Right forelimb (tissue), 1 donor: ENCODE measurements at regions not wholly inside any gene's neighbourhood (a gene's known extent, or its start where the extent isn't known, plus 50 kb on each side); places are given as distances from the start of the nearest gene placed in this dataset.

ENCODE experiments used
- DNase-seq: peaks from one replicate; pipeline ENCODE4 v3.0.0-alpha.2; 2018

DNA sequence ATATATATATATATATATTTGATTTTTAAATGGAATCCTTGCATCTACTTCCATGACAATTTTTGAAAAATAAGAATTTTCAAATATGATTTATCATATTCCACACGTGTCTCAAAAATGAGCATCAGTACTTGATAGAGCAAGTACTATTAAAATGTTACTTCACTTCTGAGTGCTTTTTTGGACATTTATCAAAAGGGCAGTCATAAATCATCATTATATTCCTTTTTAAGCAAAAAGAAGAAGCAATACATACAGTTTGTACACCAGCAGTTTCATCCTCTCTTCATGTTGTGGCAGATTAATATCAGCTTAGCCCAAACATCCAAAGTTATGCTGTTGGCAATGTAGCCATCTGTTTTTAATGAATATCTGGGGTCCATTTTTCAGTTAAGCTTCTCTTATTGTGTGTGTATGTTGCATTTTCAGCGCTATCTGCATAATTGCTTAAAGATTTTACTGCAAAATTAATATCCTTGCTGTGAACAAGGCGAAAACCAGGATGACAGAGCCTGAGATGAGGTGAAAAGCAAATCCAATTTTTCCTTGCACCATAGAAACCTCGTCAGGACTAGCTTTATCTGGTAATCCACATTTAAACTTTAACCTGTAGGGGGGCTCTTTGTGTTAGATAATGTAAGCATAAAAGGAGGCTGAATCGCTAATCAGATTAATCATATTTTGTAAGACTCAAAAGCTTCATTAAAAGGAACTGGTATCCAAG is 604.9 kb upstream of the AGTR1 start:
- DNase-seq = no peak

DNA sequence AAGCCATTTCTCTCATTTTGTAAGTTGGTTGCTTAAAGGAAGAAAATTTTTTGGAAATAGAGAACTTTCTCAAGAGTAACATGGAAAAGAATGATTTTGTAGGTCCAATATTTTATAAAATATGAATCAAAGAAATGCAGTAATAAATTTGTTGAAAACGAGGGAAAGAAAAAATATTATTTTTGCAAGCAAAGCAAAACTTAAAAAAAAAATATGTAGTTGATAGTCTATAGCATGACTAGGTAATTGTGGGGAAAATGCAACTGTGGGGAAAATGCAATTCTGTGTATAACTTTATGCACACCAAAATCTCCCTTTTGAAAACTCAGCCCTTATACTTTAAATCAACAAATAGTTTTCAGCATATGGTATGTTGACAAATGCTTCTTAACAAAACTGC is 604.0 kb upstream of the AGTR1 start:
- DNase-seq = no peak

DNA sequence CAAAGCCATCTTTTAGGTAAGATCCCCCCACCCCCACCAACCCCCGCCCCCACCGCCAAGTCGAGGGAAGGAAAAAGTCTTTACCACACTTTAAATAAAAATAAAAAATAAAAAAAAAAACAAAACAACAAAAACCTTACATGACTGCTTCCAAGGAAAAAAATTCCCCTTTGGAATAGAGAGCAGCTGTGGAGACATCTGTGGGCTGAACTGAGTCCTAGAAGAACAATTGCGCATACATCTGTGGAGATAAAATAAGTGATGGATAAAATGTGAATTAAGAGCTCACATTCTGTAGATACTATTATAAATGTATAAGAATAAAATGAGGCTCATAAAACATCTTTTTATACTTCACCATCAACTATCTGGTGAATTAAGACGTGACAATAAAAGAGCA is 601.7 kb upstream of the AGTR1 start:
- DNase-seq = no peak

DNA sequence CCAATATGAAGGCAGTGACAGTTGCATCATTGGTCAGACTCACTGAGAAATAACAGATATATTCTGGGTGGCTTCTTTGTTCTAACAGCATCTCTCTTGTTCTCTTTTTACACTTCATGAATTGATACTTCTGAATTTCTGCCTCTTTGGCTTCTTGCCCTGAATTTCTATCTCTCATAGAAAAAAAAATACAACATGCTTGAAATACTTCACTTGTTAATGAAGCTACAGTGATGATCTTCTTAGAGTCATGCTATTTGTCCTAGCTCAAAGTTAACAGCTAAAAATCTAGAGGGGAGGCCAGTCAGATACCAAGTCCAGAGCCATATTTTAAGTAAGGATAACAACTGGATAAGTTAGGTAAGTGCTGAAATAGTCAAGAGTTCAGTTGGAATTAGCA is 597.2 kb upstream of the AGTR1 start:
- no peak for DNase-seq

DNA sequence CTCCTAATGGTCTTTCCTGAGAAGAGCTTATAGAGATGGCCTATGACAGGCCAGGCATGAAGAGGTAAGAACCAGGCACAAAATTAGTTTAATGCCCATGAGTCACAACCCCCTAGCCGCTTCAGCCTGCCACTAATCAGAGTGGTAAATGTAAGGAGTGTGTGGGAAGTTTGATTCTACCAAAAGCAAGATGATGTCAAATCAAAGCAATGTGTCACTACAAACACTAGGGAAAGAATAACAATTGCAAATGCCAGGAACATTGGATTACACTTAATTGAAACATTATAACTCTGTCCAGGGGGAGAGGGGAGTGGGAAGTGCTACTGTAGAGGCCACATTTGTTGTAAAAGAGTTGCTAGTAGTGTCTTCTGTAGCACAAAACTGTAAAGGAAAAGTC is 596.6 kb upstream of the AGTR1 start:
- no peak for DNase-seq

DNA sequence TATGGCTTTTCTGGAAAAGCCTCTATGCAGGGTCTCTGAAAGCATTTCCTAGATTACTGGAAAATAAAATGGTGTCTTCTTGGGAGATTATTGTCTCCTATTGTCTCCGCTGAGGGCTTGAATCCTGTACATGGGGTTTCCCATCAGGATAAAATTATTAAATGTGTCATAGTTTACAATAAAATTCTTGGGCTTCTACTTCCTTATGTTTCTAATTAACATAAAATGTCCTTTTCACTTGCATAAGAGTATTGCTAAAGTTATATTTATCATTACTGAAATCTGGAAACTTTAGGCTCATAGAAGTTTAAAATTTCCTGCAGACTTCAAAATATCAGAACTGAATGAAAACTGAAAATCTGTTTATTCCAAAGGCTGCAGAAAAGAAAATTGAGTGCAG is 595.5 kb upstream of the AGTR1 start:
- DNase-seq = no peak

DNA sequence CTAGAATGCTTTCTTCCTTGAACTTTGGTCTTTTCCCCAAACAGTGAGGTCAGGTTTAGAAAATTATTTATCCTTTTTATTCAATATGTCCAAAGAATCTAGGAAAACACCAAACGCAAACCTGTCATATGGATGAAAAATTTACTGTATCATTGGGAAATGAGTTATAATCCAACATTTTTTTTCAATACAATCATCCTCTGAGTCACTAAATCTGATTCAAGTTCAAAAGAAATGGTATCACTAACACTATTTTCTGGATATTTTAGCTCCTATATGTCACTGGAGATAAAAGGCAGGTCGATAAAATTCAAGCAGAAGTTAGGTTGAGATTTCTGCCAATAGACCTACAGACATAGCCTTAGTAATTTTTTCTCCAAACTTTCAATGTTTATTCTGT is 591.6 kb upstream of the AGTR1 start:
- no peak for DNase-seq

DNA sequence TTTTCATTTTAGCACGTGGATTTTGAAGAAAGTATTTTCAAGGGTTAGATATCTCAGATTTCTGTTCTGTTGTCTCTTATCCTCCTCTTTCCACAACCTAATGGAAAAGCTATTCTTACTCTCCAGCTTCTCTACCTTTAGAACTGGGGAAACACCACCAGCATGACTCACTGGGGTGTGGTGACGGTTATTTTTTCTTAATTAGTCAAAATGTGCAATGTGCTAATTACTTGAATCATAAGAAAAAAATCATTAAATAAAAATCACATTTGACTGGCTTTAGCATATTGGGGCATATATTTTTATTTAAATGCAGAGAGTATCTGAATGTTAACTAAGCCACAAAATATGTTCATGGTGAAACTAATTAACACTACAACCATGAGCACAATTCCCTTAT is 570.7 kb upstream of the AGTR1 start:
- DNase-seq = no peak

DNA sequence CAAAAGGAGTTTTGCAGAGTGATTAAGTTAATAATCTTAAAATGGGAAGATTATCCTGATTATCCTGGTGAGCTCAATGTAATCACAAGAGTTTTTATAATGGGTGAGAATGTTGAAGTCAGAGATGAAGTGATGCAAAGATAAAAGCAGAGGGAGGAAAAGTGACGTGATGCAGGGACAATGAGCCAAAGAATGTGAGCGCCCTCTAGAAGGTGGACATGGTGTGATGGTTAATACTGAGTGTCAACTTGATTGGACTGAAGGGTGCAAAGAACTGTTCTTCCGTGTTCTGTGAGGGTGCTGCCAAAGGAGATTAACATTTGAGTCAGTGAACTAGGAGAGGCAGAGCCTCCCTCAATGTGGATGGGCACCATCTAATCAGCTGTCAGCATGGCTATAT is 569.6 kb upstream of the AGTR1 start:
- DNase-seq = no peak

DNA sequence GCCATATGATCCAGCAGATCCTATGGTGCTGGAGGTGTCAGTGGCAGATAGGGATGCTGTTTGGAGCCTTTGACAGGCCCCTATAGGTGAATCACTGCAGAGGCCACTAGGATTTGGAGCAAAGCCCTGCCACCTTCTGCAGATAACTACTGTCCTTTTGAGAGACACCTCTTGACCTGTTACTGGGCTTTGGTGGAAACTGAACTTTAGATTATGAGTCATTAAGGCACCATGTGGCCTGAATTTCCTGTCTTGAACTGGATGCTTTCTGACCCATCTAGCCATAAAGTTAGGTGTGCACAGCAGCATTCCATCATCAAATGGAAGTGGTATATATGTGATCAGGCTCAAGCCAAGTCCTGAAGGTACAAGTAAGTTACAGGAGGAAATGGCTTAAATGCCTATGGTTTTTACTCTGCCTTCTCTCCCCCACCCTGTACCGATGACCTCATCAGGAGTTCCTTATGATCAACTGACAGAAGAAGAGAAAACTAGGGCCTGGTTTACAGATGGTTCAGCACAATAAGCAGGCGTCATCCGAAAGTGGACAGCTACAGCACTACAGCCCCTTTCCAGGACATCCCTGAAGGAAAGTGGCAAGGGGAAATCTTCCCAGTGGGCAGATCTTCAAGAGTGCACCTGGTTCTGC is 565.6 kb upstream of the AGTR1 start:
- DNase-seq = no peak

DNA sequence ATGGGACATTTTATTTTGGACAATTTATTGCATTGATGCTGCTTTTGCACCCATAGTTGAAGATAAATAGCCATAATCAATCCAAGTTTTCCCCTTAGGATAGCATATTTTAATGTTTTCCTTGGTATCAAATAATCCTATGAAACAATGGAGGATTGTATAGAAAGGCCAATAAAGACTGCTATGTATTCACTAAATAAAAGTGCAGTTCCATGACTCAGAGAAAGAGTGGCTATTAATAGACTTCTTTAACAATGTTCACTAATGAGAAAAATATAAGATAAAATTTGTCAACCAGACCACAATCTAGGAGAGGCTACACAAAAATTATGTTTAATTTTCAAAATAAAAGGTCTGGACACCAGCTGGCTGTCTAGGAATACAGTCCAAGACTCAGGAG is 560.9 kb upstream of the AGTR1 start:
- DNase-seq = no peak

DNA sequence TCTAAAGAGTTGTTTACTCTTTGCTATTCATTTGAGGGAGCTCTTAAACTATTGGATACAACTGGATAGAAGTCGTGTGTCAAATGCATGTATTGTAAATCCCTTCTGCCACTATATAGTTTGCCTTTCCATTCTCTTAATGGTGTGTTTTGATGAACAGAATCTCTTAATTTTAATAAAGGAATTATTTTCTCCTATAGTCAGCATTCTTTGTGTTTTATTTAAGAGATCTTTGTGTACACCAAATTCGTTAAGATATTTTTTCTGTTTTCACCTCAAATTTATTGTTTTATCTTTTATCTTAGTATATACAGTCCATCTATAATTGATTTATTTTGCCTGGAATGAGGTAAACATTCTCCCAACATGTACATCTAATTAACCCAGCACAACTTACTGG is 551.5 kb upstream of the AGTR1 start:
- no peak for DNase-seq

DNA sequence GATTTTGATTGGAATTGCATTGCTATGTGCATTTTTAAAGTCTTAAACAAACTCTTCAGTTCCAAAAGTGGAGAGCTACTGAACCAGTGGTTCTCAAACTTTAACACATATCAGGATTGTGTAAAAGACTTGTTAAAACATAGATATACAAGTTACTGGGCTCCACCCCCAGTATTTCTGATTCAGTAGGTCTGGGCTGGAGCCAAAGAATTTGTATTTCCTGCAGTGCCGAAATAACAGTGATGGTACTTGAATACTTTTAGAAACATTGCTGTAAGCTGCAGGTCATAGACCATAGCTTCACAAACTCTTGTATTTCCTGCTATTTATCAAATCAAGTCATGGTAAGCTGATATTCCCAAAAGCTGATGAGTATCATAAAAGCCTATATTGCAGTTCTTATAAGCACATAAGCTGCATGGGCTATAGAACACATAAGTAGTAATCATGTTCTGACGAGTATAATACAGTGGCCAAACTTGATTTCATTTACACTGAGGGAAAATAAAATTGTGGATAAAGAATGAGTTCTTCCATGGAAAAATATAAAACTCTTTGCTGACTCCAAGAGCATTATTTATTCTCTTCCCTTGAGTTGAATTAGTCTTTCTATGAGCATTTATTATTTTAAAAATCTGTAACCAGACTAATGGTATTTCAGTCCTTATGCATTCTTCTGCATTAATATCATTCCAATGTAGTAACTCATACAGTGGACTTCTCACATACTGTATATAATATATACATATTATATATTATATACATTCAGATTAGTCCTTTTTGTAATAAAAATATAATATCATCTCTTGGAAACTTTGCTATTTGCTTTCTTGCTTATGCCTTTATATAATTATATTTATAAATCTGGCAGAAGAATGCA is 550.5 kb upstream of the AGTR1 start:
- no peak for DNase-seq

DNA sequence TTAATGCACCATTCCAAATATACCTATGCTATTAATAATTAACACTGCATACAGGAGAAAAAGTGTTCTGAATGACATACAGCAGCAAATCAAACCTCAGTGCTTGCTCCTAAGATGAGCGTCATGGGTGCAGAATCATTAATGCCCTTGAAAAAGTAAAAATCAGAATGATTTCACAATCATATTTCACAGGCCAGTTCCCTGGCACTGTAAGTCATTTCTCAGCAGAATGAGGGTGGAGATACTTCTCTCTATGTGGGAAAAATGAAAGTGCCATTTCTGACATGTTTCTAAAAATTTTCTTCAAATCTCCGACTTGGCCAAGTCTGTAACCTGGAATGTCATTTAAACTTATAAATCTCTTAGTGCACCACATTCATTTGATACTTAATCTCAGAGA is 549.8 kb upstream of the AGTR1 start:
- DNase-seq = no peak

DNA sequence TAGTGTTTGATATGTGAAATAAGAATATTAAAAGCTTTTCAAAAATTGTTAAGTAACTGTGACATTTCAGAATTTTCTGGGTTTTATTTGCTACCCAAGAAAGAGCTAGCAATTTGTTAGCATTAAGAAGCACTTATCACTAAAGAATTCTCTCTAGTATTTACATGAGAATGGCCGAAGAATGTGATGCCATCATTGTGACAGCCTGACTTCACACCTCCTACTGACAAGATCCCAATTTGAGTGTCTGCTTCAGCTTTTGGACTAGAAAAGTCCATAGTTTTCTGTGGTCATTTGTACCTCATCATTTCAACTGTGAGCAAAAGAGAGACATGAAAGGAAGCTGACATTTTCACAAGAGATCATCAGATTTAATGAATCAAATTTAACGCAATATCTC is 548.1 kb upstream of the AGTR1 start:
- no peak for DNase-seq

DNA sequence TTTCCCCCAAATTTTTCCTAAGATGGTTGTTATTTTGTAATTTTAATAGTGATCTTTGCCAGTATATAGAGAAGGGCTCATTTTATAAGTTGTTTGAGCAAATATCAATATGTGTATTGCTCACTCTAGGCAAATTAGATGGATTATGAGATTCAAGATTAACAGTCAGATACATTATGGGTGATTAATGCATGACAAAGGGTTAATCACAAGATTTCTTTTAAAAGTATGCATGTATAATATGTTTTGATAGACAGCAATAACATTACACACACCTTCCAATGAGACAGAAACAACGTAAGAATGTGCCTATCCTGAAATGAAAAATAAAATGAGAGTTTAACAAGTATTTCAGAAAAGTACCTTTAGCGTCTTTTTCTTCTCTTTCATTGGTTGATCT is 547.6 kb upstream of the AGTR1 start:
- DNase-seq = no peak

DNA sequence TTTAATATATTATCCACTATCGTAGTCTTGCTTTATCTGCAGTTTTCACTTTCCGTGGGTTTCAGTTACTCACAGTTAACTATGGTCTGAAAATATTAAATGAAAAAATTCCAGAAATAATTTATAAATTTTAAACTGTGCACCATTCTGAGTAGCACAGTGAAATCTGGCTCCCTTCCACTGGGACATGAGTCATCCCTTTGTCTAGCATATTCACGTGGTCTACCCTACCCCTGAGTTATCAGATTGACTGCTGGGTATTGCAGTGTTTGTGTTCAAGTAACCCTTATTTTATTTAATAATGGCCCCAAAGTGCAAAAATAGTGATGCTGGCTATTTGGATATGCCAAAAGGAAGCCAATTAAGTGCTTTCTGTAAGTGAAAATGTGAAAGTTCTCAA is 539.5 kb upstream of the AGTR1 start:
- no peak for DNase-seq

DNA sequence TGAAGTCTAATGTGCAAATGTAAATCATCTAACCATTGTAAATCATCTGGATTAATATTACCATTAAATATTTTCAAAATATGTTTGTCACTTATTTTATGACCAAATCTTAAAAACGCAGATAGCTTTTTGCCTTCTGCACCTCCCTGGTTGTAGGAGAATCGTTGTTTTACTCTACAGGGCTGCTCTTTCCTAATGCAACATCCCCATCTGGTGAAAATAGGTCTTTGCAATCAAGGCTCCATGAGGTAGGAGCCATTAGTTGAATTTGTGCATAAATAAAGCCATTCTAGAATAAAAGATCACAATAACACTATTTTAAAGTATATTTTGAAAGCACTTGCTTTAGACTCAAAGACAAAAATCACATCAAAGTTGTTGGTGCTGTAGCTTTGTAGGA is 535.6 kb upstream of the AGTR1 start:
- DNase-seq = no peak

DNA sequence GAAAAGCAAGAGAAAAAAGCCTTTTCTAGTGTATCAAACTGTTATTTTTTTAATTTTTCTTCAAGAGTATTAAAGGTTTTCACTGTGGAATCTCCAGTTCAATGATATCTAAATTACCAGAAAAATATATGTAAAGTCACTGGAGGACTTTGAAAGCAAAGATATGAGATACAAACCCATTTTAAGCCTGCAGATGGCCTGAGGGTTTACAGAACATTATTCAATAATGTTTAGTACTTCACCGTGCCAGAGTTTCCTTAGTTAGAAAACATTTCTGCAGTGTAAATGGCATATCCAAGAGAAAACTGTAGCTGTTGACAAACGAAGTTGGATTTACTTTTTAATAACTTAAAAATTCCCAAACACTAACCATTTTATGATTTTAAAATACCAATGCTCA is 529.4 kb upstream of the AGTR1 start:
- DNase-seq = no peak

DNA sequence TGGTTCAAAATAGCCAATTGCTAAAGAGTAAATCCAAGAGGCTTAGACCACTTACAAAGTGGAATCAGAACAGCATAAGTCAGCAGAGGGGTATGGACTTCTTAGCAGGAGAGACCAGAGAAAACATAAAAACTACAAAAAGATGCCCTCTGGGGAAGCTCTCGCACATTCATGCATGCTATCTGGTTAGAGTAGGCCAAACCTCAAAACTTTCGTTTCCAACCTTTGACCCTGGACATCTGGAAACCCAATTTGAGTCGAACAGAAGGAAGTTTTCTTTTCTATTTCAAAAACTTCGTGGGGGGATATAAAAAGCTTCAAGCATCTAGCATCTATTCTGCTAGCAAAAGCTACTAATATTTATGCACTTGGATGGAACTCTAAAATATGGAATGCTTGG is 523.9 kb upstream of the AGTR1 start:
- no peak for DNase-seq

DNA sequence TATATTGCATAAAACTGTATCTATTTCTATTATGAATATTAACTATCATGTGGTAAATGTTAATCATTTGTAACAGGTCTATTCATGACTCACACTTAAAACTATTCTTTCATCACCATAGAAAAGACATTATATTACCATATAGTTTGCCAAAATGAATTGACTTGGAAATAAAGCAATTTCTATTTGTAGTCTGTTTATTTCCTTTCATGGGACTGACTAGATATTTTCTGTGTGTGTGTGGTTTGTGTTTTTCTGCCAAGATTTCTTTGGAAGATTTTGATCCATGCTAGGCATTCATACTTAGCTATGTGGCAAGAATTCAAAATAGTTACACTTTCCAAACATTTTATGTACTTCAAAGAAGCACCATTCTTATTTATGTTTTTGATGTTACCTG is 522.5 kb upstream of the AGTR1 start:
- no peak for DNase-seq

DNA sequence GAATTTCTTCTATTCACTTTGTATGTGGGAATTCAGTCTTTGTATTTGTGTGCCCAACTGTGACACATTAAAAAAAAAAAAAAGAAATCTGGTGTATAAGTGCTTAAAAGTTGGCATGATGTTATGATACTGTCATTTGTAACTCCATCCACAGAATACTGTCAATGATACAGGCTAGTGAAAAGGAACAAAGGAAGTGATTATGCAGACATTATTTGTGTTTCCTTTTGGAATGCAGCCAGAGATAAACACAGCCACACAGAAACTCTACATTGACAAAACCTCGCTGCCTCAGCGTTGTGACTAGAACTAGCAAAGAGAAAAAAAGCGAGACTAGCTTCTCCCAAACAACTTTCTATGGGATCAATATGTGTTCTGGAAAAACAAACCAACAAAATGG is 519.2 kb upstream of the AGTR1 start:
- no peak for DNase-seq

DNA sequence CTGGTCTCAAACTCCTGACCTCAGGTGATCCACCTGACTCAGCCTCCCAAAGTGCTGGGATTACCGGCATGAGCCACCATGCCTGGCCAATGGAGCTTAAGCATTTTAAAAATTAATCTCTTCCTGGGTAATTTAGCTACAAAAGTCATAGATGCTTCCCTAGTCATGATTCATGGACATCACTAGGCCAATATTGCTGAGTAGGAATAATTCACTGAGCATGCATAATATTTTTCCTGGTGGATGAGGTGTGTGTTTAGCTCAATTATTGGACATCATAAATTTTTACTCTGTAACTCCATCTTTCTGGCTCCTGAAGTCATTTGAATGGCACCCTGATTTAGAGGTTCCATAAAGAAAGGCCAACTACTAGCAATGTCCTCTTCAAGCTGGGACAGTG is 512.9 kb upstream of the AGTR1 start:
- no peak for DNase-seq

DNA sequence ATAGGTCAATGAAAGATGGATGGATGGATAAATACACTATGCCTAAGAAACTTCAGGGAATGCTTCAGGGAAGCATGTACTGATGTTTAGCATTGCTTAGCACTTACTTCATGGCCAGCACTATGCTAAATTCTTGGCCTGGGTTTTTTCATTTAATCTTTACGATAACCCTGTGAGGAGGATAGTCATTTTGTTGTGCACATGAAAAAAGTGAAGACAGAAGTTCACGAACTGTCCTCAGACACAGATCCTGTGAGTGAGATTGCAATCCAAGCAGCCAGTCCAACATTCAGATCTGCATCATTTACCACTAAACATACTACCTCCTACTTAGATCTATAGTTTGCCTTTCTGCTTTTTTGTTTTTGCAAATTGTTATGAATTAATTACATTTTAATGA is 510.8 kb upstream of the AGTR1 start:
- no peak for DNase-seq
